GM10248 (cell line): ENCODE measurements at regions not wholly inside any gene's neighbourhood (a gene's known extent, or its start where the extent isn't known, plus 50 kb on each side); places are given as distances from the start of the nearest gene placed in this dataset.

ENCODE experiments used
- CTCF ChIA-PET: fragments of 300-600 bp; sonication (Branson Sonifier 250); formaldehyde crosslinking; extraction: SDS; loops from one replicate; lab custom pipeline; 2021; ENCODE audit warnings: antibody characterized with exemption; lab: Yijun Ruan, JAX
- POLR2A ChIA-PET: fragments of 350-650 bp; sonication (Branson Sonifier 250); formaldehyde crosslinking; extraction: SDS; loops from one replicate; lab custom pipeline; 2020; ENCODE audit warnings: antibody characterized with exemption; lab: Yijun Ruan, JAX
- DNase-seq: peaks from one replicate; pipeline ENCODE4 v3.0.0; 2012; ENCODE audit errors: extremely low spot score
- CTCF ChIP-seq: IDR thresholded peaks from 2 replicates; pipeline ENCODE4 v1.5.1; 2012; ENCODE audit warnings: mild to moderate bottlenecking, low read depth; ENCODE audit errors: extremely low read depth, missing control alignments, control extremely low read depth

GRCh38 chr14:35964697-35965286, 138.7 kb downstream of the BRMS1L start:
- DNase-seq, result no peak
- no peak for TF ChIP-seq CTCF
- CTCF ChIA-PET, result interaction anchor here (1.5 to 1.9 kb wide), 3 partner anchors 10 to 22 kb away, joined by 4 to 6 read pairs (median 4); no protein-coding TSS in a partner anchor
- POLR2A ChIA-PET, result no interaction called here

- ChIA-PET POLR2A (no interaction called here), CTCF (no interaction called here)
- DNase-seq, result no peak
- TF ChIP-seq CTCF, result peak; percentile 21
Measured at GRCh38 chr14:35963209-35963608, 137.1 kb downstream of the BRMS1L start.

- ChIA-PET POLR2A (no interaction called here), CTCF (no interaction called here)
- no peak for TF ChIP-seq CTCF
- no peak for DNase-seq
Measured at GRCh38 chr14:35961697-35962274, 135.6 kb downstream of the BRMS1L start.

- POLR2A ChIA-PET, result no interaction called here
- TF ChIP-seq CTCF, result peak; percentile 6
- CTCF ChIA-PET, result interaction anchor here (0.9 to 2.4 kb wide), 4 partner anchors 9 to 110 kb away, joined by 3 to 7 read pairs (median 4); no protein-coding TSS in a partner anchor
- DNase-seq, result no peak
Measured at GRCh38 chr14:35959835-35960234, 133.7 kb downstream of the BRMS1L start.

GRCh38 chr14:35958499-35958898, 132.4 kb downstream of the BRMS1L start:
- TF ChIP-seq CTCF, result no peak
- ChIA-PET POLR2A (no interaction called here), CTCF (interaction anchor here (2.4 kb wide), 1 partner anchor 12 kb away, joined by 5 read pairs; no protein-coding TSS in a partner anchor)
- DNase-seq, result no peak

GRCh38 chr14:35956376-35957085, 130.4 kb downstream of the BRMS1L start:
- CTCF ChIA-PET, result interaction anchor here (1.4 to 1.9 kb wide), 3 partner anchors 10 to 113 kb away, joined by 3 to 8 read pairs (median 7); no protein-coding TSS in a partner anchor
- TF ChIP-seq CTCF, result no peak
- POLR2A ChIA-PET, result no interaction called here
- DNase-seq, result no peak
